BJ (cell line): ENCODE measurements at regions not wholly inside any gene's neighbourhood (a gene's known extent, or its start where the extent isn't known, plus 50 kb on each side); places are given as distances from the start of the nearest gene placed in this dataset.

Experiments
- CTCF ChIA-PET: fragments of 350-600 bp; formaldehyde crosslinking; extraction: SDS; loops from one replicate; lab custom pipeline; 2021; ENCODE audit warnings: antibody characterized with exemption, inconsistent platforms; lab: Yijun Ruan, JAX
- POLR2A ChIA-PET: fragments of 300-600 bp; sonication (Branson Sonifier 250); formaldehyde crosslinking; extraction: SDS; loops from one replicate; lab custom pipeline; 2021; ENCODE audit warnings: antibody characterized with exemption; lab: Charles Lee
- DNase-seq: peaks from one replicate; pipeline ENCODE4 v3.0.0-alpha.2; 2011; ENCODE audit warnings: low read depth
- H3K27me3 ChIP-seq: 2 replicates; pipeline ENCODE4 v1.6.0; 2011; ENCODE audit warnings: low read length; ENCODE audit not compliant: control insufficient read depth, insufficient read depth
- H3K36me3 ChIP-seq: 2 replicates; pipeline ENCODE4 v1.5.1; 2011; ENCODE audit warnings: low read length; ENCODE audit not compliant: control insufficient read depth, insufficient read depth
- H3K4me3 ChIP-seq: 2 replicates; pipeline ENCODE4 v1.5.1; 2011; ENCODE audit warnings: low read depth, mild to moderate bottlenecking, control low read depth, low read length
- CTCF ChIP-seq: IDR thresholded peaks from 2 replicates; pipeline ENCODE4 v1.5.1; 2011; ENCODE audit warnings: low read depth, mild to moderate bottlenecking, control low read depth, inconsistent platforms, low read length, moderate library complexity; ENCODE audit not compliant: insufficient read depth

GRCh38 chr12:92079054-92079385 is 66.6 kb downstream of the BTG1 start:
- Histone ChIP-seq H3K36me3 (no peaks in the 10 kb centered on the region), H3K27me3 (no peaks in the 10 kb centered on the region), H3K4me3 (no peak overlapping the region)
- DNase-seq = no peak
- POLR2A ChIA-PET = no interaction called here
- CTCF ChIA-PET = no interaction called here
- TF ChIP-seq CTCF = no peak

- POLR2A ChIA-PET = interaction anchor here (0.6 to 0.7 kb wide), 2 partner anchors 112 to 570 kb away, joined by 4 to 5 read pairs; no protein-coding TSS in a partner anchor
- no peaks in the 10 kb centered on the region for H3K27me3 ChIP-seq
- CTCF ChIA-PET = interaction anchor here (1.0 to 2.3 kb wide), 2 partner anchors 65 to 266 kb away, joined by 3 to 11 read pairs; no protein-coding TSS in a partner anchor
- H3K36me3 ChIP-seq = no peaks in the 10 kb centered on the region
- peak; percentile 94 for DNase-seq
- no peak overlapping the region for H3K4me3 ChIP-seq
- TF ChIP-seq CTCF = no peak
Observed at GRCh38 chr12:92078167-92079053, 67.2 kb downstream of the BTG1 start.

GRCh38 chr12:92077530-92077929 is 68.1 kb downstream of the BTG1 start:
- H3K4me3 ChIP-seq = no peak overlapping the region
- no peaks in the 10 kb centered on the region for H3K27me3 ChIP-seq
- no peaks in the 10 kb centered on the region for H3K36me3 ChIP-seq
- TF ChIP-seq CTCF = no peak
- ChIA-PET POLR2A (no interaction called here), CTCF (interaction anchor here (0.9 to 2.3 kb wide), 2 partner anchors 66 to 266 kb away, joined by 3 to 11 read pairs; no protein-coding TSS in a partner anchor)
- no peak for DNase-seq

- no peaks in the 10 kb centered on the region for H3K27me3 ChIP-seq
- no peak overlapping the region for H3K4me3 ChIP-seq
- CTCF ChIA-PET = interaction anchor here (1.2 to 1.4 kb wide), 2 partner anchors 70 to 264 kb away, joined by 3 read pairs; partner anchors contain the start of gene BTG1
- TF ChIP-seq CTCF = no peak
- no peak for DNase-seq
- POLR2A ChIA-PET = interaction anchor here (1.3 kb wide), 1 partner anchor 69 kb away, joined by 12 read pairs; the partner anchor contains the start of gene BTG1
- no peaks in the 10 kb centered on the region for H3K36me3 ChIP-seq
Observed at GRCh38 chr12:92076101-92076500, 69.5 kb downstream of the BTG1 start.

GRCh38 chr12:92075425-92075914 is 70.2 kb downstream of the BTG1 start:
- Histone ChIP-seq H3K36me3 (no peaks in the 10 kb centered on the region), H3K27me3 (no peaks in the 10 kb centered on the region), H3K4me3 (no peak overlapping the region)
- no peak for TF ChIP-seq CTCF
- ChIA-PET POLR2A (interaction anchor here (0.5 to 1.3 kb wide), 4 partner anchors 14 to 533 kb away, joined by 3 to 15 read pairs (median 8); partner anchors contain the start of gene BTG1), CTCF (interaction anchor here (0.6 to 1.4 kb wide), 4 partner anchors 10 to 264 kb away, joined by 3 read pairs; partner anchors contain the start of gene BTG1)
- no peak for DNase-seq
